GM23338 (cell line): ENCODE measurements at regions not wholly inside any gene's neighbourhood (a gene's known extent, or its start where the extent isn't known, plus 50 kb on each side); places are given as distances from the start of the nearest gene placed in this dataset.

Experiments used
- CTCF ChIP-seq, 2 experiments: fragments of 200-600 bp in 1 of 2; sonication (generic) in 1 of 2; conservative IDR thresholded peaks; 2 replicates each; pipeline versions ENCODE4 v1.5.1 to v1.6.1; 2016 to 2017; ENCODE audit warnings: antibody characterized with exemption in 2 of 2, low read depth in 2 of 2, mild to moderate bottlenecking in 2 of 2, moderate library complexity in 1 of 2

GRCh38 chrX:80602036-80602860 is 182.0 kb downstream of the TENT5D start (continued):
- no peak for TF ChIP-seq CTCF (conservative IDR thresholded peaks at IDR 0.05; ENCODE audit: low read depth in 2 of 2)
